PC-3 (cell line): ENCODE measurements at regions not wholly inside any gene's neighbourhood (a gene's known extent, or its start where the extent isn't known, plus 50 kb on each side); places are given as distances from the start of the nearest gene placed in this dataset.

Experiments used
- ATAC-seq: fragments of 200-7000 bp; cut with Tn5 transposase; 2 replicates; pipeline ENCODE4 v1.9.1; 2020; ENCODE audit warnings: mild to moderate bottlenecking, moderate library complexity
- BruUV-seq: library from RNA; stranded (reverse); fragments of 400-500 nt; replicated peaks from 2 replicates; lab custom pipeline; 2021; lab: Mats Ljungman, UMichigan
- CTCF ChIA-PET: fragments of 300-600 bp; sonication (Branson Sonifier 250); formaldehyde crosslinking; loops from one replicate; lab custom pipeline; 2022; ENCODE audit warnings: antibody characterized with exemption; lab: Charles Lee
- POLR2A ChIA-PET: fragments of 300-600 bp; sonication (Branson Sonifier 250); formaldehyde crosslinking; loops from one replicate; lab custom pipeline; 2022; ENCODE audit warnings: antibody characterized with exemption; ENCODE audit not compliant: unreplicated experiment; lab: Charles Lee
- DNase-seq: peaks from one replicate; pipeline ENCODE4 v3.0.0-alpha.2; 2015
- H2AFZ ChIP-seq: fragments of 300-600 bp; sonication (generic); 2 replicates; pipeline ENCODE4 v1.6.0; 2016; ENCODE audit warnings: antibody characterized with exemption, low read length
- H3F3A ChIP-seq: fragments of 300-600 bp; sonication (generic); one replicate; pipeline ENCODE4 v1.6.0; 2017; ENCODE audit warnings: antibody characterized with exemption, low read length, control low read depth, mild to moderate bottlenecking; ENCODE audit not compliant: unreplicated experiment
- H3K27ac ChIP-seq: fragments of 300-600 bp; sonication (generic); 2 replicates; pipeline ENCODE4 v1.5.1; 2016; ENCODE audit warnings: mild to moderate bottlenecking, low read length
- H3K27me3 ChIP-seq: fragments of 300-600 bp; sonication (generic); 2 replicates; pipeline ENCODE4 v1.6.1; 2016; ENCODE audit warnings: low read length, mixed read lengths
- H3K36me3 ChIP-seq: fragments of 300-600 bp; sonication (generic); 2 replicates; pipeline ENCODE4 v1.6.1; 2016; ENCODE audit warnings: low read depth, mixed run types, low read length, mixed read lengths
- H3K4me1 ChIP-seq: fragments of 300-600 bp; sonication (generic); 2 replicates; pipeline ENCODE4 v1.5.1; 2016; ENCODE audit warnings: low read length; ENCODE audit not compliant: insufficient read depth
- H3K4me2 ChIP-seq: fragments of 300-600 bp; sonication (generic); 2 replicates; pipeline ENCODE4 v1.6.0; 2016; ENCODE audit warnings: low read length
- H3K4me3 ChIP-seq: fragments of 300-600 bp; sonication (generic); 2 replicates; pipeline ENCODE4 v1.5.1; 2016; ENCODE audit warnings: mild to moderate bottlenecking, low read length, mixed read lengths
- H3K79me2 ChIP-seq: fragments of 300-600 bp; sonication (generic); 2 replicates; pipeline ENCODE4 v1.6.1; 2017; ENCODE audit warnings: low read length, mixed read lengths
- H3K9ac ChIP-seq: fragments of 300-600 bp; sonication (generic); 2 replicates; pipeline ENCODE4 v1.6.0; 2016; ENCODE audit warnings: mild to moderate bottlenecking, low read length
- H3K9me2 ChIP-seq: fragments of 300-600 bp; sonication (generic); replicated peaks from 2 replicates; pipeline ENCODE4 v1.6.1; 2016; ENCODE audit warnings: mixed run types, low read length, mixed read lengths
- H3K9me3 ChIP-seq: fragments of 300-600 bp; sonication (generic); 2 replicates; pipeline ENCODE4 v1.6.1; 2016; ENCODE audit warnings: low read length, mixed read lengths
- H4K20me1 ChIP-seq: fragments of 300-600 bp; sonication (generic); 2 replicates; pipeline ENCODE4 v1.6.1; 2016; ENCODE audit warnings: low read length, mixed read lengths
- EZH2 ChIP-seq: fragments of 300-600 bp; sonication (generic); IDR thresholded peaks from one replicate; pipeline ENCODE4 v1.6.1; 2017; ENCODE audit warnings: antibody characterized with exemption, mild to moderate bottlenecking, low read length; ENCODE audit not compliant: unreplicated experiment
- EZH2phosphoT487 ChIP-seq: fragments of 300-600 bp; sonication (generic); IDR thresholded peaks from 2 replicates; pipeline ENCODE4 v1.6.1; 2018; ENCODE audit warnings: mild to moderate bottlenecking, antibody characterized with exemption, low read length, borderline replicate concordance
- intact Hi-C: fragments of 100-400 bp; cut with micrococcal nuclease; formaldehyde crosslinking; loops from 2 replicates; pipeline ENCODE4 v1.9.0; 2023
- TF ChIP-seq, protein P1 (sequence below): fragments of 300-600 bp; sonication (generic); conservative IDR thresholded peaks from 2 replicates; pipeline ENCODE4 v1.5.1; 2017; ENCODE audit warnings: antibody characterized with exemption, low read depth, mild to moderate bottlenecking, low read length

DNA sequence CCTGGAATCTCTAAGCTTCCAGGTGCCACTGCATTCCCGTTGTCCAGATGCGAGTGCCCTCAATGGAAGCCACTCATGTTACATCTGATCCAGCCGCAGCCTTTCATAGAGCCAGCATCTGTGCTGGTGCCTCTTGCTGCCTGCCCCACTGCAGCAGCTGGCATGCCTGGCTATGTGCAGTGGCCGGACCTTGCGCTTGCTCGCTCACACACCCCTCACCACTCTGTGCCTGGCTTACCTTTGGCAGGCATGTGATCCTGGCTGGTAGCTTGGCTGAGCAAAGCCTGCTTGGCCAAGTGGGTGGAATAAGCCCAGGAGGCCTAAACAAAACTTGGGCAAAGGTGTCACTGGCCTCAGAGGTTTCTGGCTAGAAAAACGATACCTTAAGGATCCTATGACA lies 59.5 kb upstream of the CDKN2AIP start:
- Histone ChIP-seq H3K27me3 (no peaks in the 10 kb centered on the region), H3K9me3 (no peaks in the 10 kb centered on the region), H3K4me3 (no peak overlapping the region), H2AFZ (no peak overlapping the region), H4K20me1 (no peaks in the 10 kb centered on the region), H3K9me2 (no peaks in the 10 kb centered on the region), H3K9ac (no peak overlapping the region), H3K36me3 (no peaks in the 10 kb centered on the region), H3K27ac (no peak overlapping the region), H3K79me2 (no peaks in the 10 kb centered on the region), H3K4me2 (no peak overlapping the region), H3F3A (no peaks in the 10 kb centered on the region), H3K4me1 (no peaks in the 10 kb centered on the region)
- ChIA-PET POLR2A (no interaction called here), CTCF (no interaction called here)
- intact Hi-C loops: no loop called here
- TF ChIP-seq EZH2phosphoT487 (no peak), EZH2 (no peak)
- TF ChIP-seq, protein P1, sequence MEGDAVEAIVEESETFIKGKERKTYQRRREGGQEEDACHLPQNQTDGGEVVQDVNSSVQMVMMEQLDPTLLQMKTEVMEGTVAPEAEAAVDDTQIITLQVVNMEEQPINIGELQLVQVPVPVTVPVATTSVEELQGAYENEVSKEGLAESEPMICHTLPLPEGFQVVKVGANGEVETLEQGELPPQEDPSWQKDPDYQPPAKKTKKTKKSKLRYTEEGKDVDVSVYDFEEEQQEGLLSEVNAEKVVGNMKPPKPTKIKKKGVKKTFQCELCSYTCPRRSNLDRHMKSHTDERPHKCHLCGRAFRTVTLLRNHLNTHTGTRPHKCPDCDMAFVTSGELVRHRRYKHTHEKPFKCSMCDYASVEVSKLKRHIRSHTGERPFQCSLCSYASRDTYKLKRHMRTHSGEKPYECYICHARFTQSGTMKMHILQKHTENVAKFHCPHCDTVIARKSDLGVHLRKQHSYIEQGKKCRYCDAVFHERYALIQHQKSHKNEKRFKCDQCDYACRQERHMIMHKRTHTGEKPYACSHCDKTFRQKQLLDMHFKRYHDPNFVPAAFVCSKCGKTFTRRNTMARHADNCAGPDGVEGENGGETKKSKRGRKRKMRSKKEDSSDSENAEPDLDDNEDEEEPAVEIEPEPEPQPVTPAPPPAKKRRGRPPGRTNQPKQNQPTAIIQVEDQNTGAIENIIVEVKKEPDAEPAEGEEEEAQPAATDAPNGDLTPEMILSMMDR: no peak
- no TSS peak for BruUV-seq
- DNase-seq (no peak), ATAC-seq (no peak)

DNA sequence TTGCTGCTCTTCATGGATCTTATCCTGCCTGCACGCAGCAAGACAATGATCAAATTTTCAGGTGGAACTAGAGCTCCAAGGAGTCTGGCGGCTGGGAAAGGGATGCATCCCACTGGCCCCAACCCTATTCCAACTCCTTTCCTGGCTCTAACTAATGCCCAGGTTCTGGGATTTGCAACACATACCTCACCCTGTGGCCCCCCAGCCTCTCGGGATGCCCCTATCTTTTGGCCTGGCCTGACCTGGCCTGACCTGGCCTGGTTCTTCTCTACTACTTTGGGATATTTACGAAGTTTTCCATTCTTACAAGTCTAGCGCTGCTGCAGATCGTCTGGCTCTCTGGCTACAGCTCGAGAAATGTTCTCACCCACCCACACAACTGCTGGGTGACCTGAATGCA lies 56.4 kb upstream of the CDKN2AIP start:
- TF ChIP-seq EZH2phosphoT487: no peak
- TF ChIP-seq, protein P1: no peak
- no peak for TF ChIP-seq EZH2
- CTCF ChIA-PET: no interaction called here
- no TSS peak for BruUV-seq

DNA sequence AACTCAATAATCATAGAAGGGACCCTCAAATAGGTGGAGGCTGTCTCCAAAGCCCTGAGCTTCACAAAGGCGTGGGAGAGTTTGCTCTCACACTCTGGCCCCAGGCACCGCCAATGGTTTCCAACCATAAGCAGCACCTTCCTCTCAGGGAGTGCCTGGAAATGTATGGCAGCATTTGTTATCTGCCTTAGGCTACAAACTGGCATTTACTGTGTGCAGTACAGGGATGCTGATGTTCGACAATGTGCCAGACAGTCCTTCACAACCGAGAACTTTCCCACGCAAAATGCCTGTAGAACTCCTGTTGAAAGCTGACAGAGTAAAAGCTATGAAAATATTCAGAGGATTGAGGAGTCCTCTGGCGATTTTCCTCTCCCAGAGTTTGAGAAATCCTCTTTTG lies 55.7 kb upstream of the CDKN2AIP start:
- CTCF ChIA-PET: interaction anchor here (0.6 kb wide), 1 partner anchor 104 kb away, joined by 4 read pairs; no protein-coding TSS in a partner anchor

More for the DNA sequence above, 56.4 kb upstream of the CDKN2AIP start:
- Histone ChIP-seq H3K4me1 (no peaks in the 10 kb centered on the region), H2AFZ (no peak overlapping the region), H3K27me3 (no peaks in the 10 kb centered on the region), H3K9me3 (no peaks in the 10 kb centered on the region), H3K79me2 (no peaks in the 10 kb centered on the region), H4K20me1 (no peaks in the 10 kb centered on the region), H3F3A (no peaks in the 10 kb centered on the region), H3K9ac (no peak overlapping the region), H3K4me2 (no peak overlapping the region), H3K27ac (no peak overlapping the region), H3K9me2 (no peaks in the 10 kb centered on the region), H3K36me3 (no peaks in the 10 kb centered on the region), H3K4me3 (no peak overlapping the region)
- no peak for DNase-seq
- intact Hi-C loops: no loop called here
- ATAC-seq: no peak
- POLR2A ChIA-PET: no interaction called here

More for the DNA sequence above, 55.7 kb upstream of the CDKN2AIP start:
- H4K20me1 ChIP-seq: no peaks in the 10 kb centered on the region
- no peak overlapping the region for H2AFZ ChIP-seq
- H3K4me2 ChIP-seq: no peak overlapping the region
- POLR2A ChIA-PET: no interaction called here
- H3K4me3 ChIP-seq: no peak overlapping the region
- DNase-seq (no peak), ATAC-seq (no peak)
- H3K79me2 ChIP-seq: no peaks in the 10 kb centered on the region
- H3K9me3 ChIP-seq: no peaks in the 10 kb centered on the region
- no TSS peak for BruUV-seq
- no peak overlapping the region for H3K9ac ChIP-seq
- TF ChIP-seq, protein P1: no peak
- H3K9me2 ChIP-seq: no peaks in the 10 kb centered on the region
- intact Hi-C loops: no loop called here
- H3K27me3 ChIP-seq: no peaks in the 10 kb centered on the region
- no peaks in the 10 kb centered on the region for H3F3A ChIP-seq
- H3K27ac ChIP-seq: no peak overlapping the region
- H3K4me1 ChIP-seq: no peaks in the 10 kb centered on the region
- H3K36me3 ChIP-seq: no peaks in the 10 kb centered on the region
